HG03097 (cell line): ENCODE measurements at regions not wholly inside any gene's neighbourhood (a gene's known extent, or its start where the extent isn't known, plus 50 kb on each side); places are given as distances from the start of the nearest gene placed in this dataset.

Experiments
- ATAC-seq: cut with Tn5 transposase; IDR thresholded peaks from one replicate; pipeline ENCODE4 v1.9.1; 2021; ENCODE audit not compliant: unreplicated experiment, low FRiP score

DNA sequence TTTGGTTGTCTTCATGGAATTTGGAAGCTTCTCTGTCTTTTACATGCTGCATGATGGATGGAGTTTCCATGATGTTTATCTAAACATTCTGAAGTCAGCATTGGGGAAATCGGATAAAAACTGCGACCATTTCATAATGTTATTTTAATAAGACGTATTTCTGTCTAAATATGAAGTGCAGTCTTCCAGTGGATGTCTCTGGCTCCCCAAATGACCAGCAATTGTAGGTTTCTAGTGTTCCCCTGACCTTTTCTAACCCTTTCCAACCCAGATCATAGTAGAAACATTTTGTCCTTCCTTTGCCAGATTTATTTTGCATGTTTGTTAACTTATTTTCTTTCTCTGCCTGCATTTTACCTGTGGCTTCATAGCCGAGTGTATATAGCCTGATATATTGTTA lies 559.3 kb downstream of the ADCYAP1 start:
- no peak for ATAC-seq

DNA sequence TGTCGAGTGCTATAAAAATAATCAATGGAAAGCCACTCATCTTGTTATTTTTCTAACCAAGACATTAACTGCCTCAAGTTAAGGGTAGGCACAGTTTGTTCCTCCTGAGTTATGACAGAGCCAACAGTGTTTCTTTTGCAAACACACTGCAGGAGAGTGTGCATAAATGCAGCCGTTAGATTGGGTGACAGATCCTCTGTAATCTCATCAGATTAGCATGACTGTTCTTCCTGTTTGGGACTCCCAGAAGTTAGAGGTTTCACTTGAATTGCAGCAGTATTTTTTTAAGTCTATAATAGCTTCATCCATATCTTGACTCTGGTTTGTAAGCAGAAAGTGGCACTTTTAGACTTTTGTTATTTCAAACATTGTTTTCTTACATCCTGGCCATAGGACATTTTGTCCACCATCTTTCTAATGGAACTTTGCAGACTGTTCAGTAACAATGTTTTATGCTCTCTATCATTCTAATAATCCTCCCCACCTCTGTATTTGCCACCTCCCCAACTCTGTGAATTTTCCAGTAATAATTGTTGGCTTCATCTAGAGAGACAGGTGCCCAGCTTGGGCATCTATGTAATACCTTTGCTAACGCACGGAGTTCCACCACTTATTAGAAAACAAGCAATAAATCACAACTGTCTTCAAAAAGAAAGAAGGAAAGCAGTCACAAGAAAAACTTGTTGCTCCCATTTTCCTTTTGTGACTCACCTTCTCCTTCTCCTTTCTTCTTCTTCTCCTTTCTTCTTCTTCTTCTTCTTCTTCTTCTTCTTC lies 560.0 kb downstream of the ADCYAP1 start:
- ATAC-seq, result no peak

DNA sequence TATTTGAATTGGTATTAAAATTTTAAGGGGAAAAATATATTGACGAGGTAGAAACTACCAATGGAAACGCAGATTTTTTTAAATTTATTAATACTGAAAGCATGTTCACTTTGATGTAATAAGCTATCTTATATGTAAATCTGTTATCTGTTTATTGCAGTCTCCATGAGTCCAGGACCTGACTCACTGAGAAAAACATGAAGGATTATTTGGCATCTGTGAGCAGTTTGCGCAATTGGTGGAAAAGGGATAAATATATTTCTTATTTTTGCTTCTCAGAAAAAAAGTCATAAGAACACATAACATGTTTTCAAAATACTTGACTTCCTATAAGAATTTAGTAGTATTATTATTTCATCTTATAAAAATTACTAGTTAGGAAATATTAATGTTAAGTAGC lies 561.4 kb downstream of the ADCYAP1 start:
- no peak for ATAC-seq

DNA sequence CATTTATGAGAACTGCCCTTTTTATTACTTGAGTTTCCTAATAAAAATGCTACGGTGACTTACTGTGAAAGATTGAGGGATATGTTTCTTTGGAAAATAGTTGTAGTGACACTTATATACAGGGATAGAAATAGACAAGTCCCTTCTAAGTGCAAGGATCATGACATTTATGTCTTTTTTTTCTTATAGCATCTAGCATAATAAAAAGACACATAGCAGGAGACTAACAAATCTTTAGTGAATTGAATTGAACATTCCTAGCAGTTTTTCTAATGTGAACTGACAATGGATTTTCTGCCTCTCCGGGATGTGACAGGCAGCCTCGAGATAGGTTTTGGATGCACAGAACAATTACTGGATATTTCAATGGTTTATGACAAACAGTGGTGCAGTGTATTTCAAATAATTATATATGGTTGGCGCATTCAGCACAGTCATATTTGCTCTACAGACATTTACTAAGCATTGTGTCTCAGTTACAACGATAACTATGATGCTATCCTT lies 562.8 kb downstream of the ADCYAP1 start:
- no peak for ATAC-seq

DNA sequence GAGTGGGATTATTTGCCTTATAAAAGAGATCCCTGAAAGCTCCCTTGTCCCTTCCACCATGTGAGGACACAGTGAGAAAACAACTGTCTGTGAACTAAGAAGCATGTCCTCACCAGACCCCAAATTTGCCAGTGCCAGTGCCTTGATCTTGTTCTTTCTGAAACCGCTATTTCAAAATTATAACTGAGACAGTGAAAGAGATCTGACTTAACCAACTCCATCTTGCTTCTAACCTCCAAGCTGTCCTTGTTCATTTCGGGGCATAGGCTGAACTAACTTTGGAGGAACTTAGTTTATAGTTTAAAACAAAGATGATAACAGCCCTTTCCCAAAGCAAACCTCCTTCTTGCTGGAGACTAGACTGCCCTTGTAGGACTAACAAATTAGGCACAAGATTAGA lies 563.9 kb downstream of the ADCYAP1 start:
- ATAC-seq, result no peak

DNA sequence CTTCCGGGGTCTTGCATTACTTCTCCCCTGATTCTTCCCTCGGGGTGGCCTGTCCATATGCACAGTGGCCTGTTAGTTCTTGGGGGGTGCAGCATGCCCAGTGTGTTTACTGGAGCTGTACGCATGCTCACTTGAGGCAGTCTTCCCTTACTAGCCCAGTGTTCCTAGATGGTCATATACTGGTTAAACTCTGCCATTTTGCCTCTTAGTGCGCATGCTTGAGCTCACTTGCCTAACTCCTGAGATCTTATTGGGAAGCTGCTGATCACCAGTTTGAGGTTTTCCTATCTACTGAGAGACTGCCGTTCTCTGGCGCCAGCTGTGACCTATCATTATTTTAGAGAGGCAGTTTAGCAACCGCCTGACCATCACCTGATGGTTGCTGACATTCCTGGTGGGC lies 571.2 kb downstream of the ADCYAP1 start:
- no peak for ATAC-seq

DNA sequence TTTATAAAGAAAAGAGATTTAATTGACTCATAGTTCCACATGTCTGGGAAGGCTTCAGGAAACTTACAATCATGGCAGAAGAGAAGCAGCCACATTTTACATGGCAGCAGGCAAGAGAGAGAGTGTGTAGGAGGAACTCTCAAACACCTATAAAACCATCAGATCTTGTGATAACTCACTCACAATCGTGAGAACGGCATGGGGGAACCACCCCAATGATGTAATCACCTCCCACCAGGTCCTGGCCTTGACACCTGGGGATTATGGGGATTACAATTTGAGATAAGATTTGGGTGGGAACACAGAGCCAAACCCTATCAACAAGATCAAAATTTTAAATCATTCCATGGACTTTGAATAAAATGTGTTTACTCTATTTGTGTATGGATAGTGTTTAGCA lies 575.6 kb downstream of the ADCYAP1 start:
- no peak for ATAC-seq

DNA sequence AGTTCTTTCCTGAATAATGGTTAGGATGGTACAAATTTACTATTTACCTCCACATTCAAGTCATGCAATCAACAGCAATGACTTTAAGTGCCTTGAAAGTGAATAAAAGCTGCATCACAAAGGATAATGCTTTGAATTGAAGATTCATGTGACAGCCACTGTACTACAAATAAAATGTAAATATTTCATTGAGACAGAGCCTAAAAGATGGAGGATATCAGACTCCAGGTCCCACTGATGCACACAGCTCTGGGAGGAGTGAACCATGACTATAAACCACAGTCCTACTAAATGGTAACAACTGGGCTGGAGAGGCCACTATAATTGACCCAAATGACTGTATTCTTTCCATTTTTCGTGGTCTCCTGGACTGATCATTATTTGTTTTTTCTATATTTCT lies 576.9 kb downstream of the ADCYAP1 start:
- ATAC-seq, result no peak

DNA sequence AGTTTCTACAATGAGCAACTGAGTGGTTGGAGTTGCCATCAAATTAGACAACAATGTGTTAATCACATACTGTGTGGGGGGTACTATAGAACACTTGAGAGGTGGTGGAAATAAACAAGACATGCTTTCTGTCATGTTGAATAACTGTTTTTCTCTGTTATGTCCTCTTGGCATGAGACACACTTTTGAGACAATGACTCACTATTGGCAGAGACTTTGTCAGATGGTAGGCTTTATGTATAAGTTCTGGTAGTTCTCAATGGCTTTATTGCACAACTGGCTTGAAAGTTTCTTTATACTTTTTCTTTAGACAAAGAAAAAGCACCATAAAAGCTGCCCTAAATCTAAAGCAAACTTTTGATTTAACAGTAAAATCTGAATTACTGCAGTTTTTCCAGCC lies 578.7 kb downstream of the ADCYAP1 start:
- no peak for ATAC-seq

DNA sequence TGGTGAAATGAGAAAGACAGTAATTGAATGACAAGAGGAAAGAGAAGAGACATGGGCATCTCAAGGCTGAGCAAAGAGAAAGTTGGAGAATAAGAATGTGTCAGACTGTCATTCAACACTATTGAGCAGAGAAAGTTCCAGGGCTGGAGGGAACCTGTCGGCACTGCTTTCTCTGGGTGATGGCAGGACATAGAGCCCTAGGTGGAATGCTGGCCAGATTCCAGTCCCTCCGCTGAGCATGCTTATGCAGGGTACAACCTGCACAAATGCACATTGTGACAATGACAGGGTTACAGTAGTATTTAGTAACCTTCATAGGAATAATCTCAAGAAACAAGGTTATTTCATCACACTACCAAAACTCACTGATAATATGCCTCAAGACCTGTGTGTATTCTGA lies 582.8 kb downstream of the ADCYAP1 start:
- no peak for ATAC-seq

DNA sequence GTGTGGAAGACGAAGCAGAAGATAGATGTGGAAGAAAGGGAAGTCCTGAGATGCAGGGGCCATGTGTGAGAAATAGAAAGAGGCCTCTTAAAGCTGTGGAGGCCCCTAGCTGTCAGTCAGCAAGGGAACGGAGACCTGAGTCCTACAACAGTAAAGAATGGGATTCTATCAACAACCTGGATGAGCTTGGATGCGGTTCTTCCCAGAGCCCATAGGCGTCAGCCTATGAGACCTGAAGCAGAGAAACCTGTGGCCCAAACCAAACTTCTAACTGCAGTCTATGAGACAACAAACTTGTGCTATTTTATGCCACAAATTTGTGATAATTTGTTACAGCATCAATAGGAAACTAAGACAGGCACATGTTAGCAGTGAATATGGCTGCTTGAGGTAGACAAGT lies 583.7 kb downstream of the ADCYAP1 start:
- no peak for ATAC-seq

DNA sequence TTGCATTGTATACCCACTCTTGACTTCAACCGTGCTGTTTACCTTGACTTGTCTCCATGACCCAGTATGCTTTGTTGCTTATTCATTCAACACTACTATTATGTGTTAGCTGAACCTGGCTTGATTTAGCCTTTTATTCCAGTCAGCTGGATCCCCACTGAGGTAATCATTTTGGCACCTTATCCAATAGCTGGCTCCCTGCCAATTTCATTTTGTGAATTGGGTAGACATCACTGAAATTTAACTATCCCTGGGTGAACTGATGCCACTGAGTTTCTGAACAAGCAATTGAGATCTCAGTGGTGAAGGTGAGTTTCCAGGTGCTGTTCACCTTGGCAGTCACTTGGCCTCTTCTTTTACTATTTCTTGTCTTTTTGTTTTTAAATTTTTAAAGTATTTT lies 584.3 kb downstream of the ADCYAP1 start:
- ATAC-seq, result no peak

DNA sequence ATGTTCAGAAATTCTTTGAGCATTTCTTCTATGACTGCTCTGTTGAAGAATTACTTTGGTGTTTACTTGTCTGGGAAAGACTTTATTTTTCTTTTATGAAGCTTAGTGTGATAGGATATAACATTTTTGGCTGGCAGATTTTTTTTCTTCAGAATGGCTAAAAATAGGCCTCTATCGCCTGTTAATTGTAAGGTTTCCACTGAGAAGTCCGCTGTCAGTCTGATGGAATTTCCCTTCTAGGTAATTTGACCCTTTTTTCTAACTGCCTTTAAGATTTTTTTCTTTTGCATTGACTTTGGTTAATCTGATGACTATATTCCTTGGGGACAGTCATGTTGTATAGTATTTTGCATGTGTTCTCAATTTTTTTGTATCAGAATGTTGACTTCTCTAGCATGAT lies 590.7 kb downstream of the ADCYAP1 start:
- ATAC-seq, result no peak

DNA sequence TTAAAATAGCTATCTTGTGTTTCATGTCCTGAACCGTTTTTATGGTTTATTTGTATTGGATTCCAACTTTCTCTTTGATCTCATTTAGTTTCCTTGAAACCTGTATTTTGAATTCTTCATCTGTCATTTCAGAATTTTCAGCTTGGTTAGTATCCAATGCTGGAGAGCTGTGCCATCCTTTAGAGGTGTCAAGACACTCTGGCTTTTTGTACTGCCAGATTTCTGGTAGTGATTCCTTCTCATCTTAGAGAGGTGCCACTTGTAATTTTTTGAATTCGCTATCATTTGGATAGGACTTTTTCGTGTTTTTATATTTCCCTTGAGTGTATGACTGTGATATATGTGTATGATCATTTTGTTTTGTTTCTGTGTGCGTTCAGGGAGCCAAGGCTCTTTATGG lies 591.4 kb downstream of the ADCYAP1 start:
- ATAC-seq, result no peak

DNA sequence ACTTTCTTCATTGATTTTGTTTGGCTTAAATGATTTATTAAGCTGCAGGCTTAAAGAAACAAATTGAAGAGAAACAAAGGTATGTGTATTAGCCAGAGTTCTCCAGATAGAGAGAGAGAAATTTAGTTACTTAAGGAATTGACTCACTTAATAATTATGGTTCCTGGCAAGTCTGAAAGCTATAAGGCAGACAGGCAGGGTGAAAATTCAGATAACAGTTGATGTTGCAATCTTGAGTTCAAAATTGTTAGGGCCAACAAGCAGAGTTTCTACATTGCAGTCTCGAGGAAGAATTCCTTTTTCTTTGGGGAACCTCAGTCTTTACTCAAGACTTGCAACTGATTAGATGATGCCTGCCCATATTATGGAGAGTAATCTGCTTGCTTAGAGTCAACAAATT lies 593.5 kb downstream of the ADCYAP1 start:
- ATAC-seq, result no peak

DNA sequence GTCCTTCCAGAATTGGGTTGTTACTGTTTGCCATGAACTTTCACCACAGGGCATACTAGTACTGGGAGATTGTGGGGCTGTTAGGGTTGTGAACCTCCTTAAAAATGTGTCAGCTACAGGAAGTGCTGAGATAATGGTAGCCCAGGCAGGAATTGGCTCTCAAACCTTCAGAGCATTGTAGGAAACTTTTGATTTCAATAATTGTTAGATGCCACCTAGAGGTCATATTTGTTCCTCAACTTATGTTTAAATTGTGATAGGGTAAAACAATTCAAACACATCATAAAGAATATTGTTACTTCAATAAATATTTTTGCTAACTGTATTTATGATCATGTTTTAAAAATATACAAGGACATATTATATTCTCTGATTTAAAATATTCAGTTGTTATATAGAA lies 594.6 kb downstream of the ADCYAP1 start:
- ATAC-seq, result no peak

DNA sequence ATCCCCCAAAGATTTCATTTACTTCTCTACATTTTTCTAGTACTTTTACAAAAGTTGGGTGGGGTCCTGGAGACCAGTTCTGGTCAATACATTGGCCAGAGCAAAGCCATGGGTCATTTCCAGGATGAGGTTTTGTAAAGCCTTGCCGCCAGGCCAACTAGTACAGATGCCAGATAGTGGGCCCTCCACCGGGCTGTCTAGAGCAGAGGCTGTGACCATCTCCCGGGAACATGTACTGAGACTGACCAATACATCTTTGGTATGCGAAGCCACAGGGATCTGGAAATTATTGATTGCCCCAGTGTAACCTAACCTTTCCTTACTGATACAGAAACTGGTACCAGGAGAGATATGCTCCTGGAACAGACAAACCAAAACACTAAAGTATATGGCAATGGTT lies 599.2 kb downstream of the ADCYAP1 start:
- no peak for ATAC-seq

DNA sequence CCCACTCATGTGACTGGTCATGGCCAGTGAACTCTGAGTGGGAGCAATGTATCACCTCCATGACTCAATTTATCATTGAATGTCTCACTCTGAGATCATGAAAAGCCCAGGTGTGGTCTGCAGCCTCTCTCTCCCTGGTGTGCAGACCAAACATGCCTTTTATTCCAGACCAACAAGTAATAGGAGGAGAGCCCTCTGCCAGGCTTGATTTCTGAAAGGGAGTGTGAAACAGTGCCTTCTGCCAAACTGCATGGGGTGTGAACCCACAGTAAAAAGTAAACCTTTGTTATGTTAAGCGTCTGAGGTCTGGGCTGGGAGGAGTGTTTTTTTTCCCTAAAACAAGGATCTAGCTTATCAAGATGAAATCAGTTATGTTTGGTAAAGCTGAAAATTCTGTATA lies 601.2 kb downstream of the ADCYAP1 start:
- no peak for ATAC-seq

DNA sequence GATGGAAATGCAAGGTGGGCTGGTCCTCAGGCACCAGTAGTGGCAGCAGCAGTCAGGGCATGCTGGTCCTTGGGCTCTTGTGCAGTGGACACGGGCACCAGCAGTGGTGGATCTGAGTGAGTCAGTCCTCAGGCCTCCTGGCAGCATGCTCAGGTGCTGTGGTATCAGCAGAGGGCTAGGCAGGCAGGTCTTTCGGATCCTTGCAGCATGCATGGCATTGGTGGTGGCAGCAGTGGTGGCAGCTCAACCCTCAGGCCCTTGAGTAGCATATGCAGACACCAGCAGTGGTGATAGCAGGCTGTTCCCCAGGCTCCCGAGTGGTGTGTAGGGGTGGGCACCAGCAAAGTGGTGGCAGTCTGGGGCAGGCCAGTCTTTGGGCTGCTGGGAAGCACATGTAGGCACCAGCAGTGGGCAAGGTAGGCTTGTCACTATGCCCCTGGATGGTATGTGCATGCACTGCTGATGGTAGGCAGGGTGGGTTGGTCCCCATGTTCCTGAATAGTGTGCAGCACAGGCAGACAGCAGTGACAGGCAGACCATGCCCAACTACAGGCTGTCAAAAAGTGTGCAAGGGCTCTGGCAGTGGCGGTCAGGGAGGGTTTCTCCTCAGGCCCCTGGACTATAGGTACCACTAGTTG lies 606.0 kb downstream of the ADCYAP1 start:
- ATAC-seq, result no peak

DNA sequence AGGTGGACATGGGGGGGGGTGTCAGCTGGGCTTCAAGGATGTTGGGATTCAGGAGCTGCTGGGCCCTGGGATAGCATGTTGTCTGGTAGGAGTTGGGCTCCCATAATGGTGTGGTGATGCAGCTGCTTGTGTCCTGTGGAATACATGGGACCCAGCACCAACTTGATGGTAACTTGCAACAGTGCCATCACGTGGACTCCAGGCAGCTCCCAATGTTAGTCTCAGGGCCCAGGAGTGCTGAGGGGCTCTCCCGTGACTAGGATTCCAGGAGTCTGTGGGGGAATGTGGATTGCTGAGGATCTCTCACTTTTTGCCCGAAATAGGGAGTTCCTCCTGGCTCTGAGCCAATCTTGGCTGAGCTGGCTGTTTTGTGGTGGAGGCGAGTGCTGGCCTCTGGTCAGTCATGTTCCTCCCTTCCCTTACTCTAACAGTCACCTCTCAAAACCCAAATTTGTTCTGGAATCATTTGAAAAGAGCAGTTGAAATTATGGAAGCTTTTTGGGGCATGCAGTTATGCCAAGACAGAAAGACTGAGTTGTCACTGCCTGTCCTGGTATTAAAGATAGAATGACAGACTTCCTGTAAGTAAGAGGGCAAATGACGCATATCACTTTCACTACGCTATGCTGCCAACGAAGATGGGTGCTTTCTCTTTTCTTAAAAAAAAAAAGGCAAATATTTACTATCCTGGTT lies 607.1 kb downstream of the ADCYAP1 start:
- ATAC-seq, result no peak

DNA sequence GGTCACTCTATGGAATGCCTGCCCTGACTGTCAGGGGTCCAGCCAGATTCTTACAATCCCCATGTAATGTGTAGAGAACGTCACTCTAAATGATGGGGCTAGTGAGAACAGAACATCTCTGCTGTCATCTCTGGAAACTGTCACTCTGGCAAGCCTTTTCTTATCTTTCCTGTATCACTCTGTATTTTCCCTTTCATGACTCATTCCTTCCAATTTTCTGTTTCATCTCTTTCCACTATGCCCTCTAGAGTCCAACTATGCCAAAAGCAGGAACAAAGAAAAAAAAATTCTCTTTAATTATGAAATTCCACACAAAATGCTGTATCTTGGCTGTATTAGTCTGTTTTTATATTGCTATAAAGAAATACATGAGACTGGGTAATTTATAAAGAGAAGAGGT lies 608.8 kb downstream of the ADCYAP1 start:
- ATAC-seq, result no peak
